ENCODE measurements at regions not wholly inside any gene's neighbourhood (a gene's known extent, or its start where the extent isn't known, plus 50 kb on each side); places are given as distances from the start of the nearest gene placed in this dataset.

DNA sequence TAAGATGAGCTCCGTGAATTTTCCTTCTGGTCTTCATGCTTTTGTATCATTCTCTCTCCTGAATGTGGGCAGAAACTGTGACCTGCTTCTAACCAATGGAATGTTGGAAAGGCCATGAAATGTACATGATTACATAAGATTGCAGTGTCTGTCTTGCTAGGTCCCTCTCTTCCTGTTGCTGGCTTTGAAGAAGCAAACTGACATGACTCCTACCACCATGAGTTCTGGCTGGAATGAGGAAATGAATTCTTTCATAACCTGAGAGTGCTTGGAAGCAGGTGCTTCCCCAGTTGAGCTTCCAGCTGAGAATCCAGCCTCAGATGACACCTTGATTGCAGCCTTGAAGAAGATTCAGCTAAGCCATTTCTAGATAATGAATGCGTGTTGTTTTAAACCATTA is 275.0 kb upstream of the MIR17HG start:
- no TSS peak for BruUV-seq (replicated peaks)
- Histone ChIP-seq H3K27me3 (ENCODE audit: insufficient read depth, low read depth) (no peaks in the 10 kb centered on the region), H3K79me2 (ENCODE audit: low read depth) (no peaks in the 10 kb centered on the region), H3K4me2 (no peak overlapping the region), H3K9me3 (ENCODE audit: insufficient read depth, low read depth) (no peaks in the 10 kb centered on the region), H4K20me1 (ENCODE audit: insufficient read depth) (no peaks in the 10 kb centered on the region), H3K36me3 (ENCODE audit: low read depth) (no peaks in the 10 kb centered on the region), H3K4me3 (no peak overlapping the region), H3K4me1 (replicated peaks; ENCODE audit: insufficient read depth) (no peaks in the 10 kb centered on the region), H3K9me2 (ENCODE audit: insufficient read depth) (no peaks in the 10 kb centered on the region), H3F3A (ENCODE audit: insufficient read depth, low read depth) (no peaks in the 10 kb centered on the region), H2AFZ (no peak overlapping the region), H3K27ac (no peak overlapping the region)
- TF ChIP-seq, protein P1, sequence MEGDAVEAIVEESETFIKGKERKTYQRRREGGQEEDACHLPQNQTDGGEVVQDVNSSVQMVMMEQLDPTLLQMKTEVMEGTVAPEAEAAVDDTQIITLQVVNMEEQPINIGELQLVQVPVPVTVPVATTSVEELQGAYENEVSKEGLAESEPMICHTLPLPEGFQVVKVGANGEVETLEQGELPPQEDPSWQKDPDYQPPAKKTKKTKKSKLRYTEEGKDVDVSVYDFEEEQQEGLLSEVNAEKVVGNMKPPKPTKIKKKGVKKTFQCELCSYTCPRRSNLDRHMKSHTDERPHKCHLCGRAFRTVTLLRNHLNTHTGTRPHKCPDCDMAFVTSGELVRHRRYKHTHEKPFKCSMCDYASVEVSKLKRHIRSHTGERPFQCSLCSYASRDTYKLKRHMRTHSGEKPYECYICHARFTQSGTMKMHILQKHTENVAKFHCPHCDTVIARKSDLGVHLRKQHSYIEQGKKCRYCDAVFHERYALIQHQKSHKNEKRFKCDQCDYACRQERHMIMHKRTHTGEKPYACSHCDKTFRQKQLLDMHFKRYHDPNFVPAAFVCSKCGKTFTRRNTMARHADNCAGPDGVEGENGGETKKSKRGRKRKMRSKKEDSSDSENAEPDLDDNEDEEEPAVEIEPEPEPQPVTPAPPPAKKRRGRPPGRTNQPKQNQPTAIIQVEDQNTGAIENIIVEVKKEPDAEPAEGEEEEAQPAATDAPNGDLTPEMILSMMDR (conservative IDR thresholded peaks at IDR 0.05), result no peak
- TF ChIP-seq EZH2 (IDR thresholded peaks at IDR 0.05; ENCODE audit: low read depth), result no peak
- no peak for DNase-seq
- POLR2A ChIA-PET (ENCODE audit: unreplicated experiment), result no interaction called here
- CTCF ChIA-PET, result no interaction called here
- intact Hi-C loops (cut with micrococcal nuclease; ENCODE audit: unreplicated experiment), result loop anchor here (10.0 kb wide), 1 partner anchor 112 kb away; no protein-coding TSS in a partner anchor

DNA sequence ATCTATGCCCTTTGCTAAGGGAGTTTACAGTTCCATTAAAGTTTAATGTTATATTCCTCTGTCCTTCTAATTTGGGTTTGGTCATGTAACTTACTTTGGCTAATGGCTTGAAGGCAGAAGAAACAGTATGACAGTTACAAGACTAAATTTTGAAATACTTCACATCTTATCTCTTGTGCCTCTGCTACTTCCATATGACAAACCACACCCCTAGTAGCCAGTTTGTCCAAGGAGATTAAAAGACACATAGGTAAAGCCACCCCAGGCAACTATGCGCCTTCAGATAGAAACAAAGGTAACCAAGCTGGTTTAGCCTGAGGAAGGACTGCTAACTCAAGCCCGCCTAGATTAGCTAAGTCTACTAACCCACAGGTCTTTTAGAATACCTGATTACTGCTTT is 273.4 kb upstream of the MIR17HG start:
- Histone ChIP-seq H2AFZ (no peak overlapping the region), H3K27ac (no peak overlapping the region), H3K27me3 (ENCODE audit: insufficient read depth, low read depth) (no peaks in the 10 kb centered on the region), H3K9me3 (ENCODE audit: insufficient read depth, low read depth) (no peaks in the 10 kb centered on the region), H3K79me2 (ENCODE audit: low read depth) (no peaks in the 10 kb centered on the region), H3K4me1 (replicated peaks; ENCODE audit: insufficient read depth) (no peaks in the 10 kb centered on the region), H3F3A (ENCODE audit: insufficient read depth, low read depth) (no peaks in the 10 kb centered on the region), H3K4me3 (no peak overlapping the region), H4K20me1 (ENCODE audit: insufficient read depth) (no peaks in the 10 kb centered on the region), H3K36me3 (ENCODE audit: low read depth) (no peaks in the 10 kb centered on the region), H3K4me2 (no peak overlapping the region), H3K9me2 (ENCODE audit: insufficient read depth) (no peaks in the 10 kb centered on the region)
- intact Hi-C loops (cut with micrococcal nuclease; ENCODE audit: unreplicated experiment), result loop anchor here (10.0 kb wide), 1 partner anchor 111 kb away; no protein-coding TSS in a partner anchor
- POLR2A ChIA-PET (ENCODE audit: unreplicated experiment), result interaction anchor here (0.6 kb wide), 1 partner anchor 1629 kb away, joined by 3 read pairs; no protein-coding TSS in a partner anchor
- CTCF ChIA-PET, result no interaction called here
- TF ChIP-seq, protein P1 (conservative IDR thresholded peaks at IDR 0.05), result no peak
- TF ChIP-seq EZH2 (IDR thresholded peaks at IDR 0.05; ENCODE audit: low read depth), result no peak
- no peak for DNase-seq
- no TSS peak for BruUV-seq (replicated peaks)

- ChIA-PET POLR2A (ENCODE audit: unreplicated experiment) (no interaction called here), CTCF (interaction anchor here (0.5 kb wide), 1 partner anchor 154 kb away, joined by 4 read pairs; no protein-coding TSS in a partner anchor)
- Histone ChIP-seq H2AFZ (no peak overlapping the region), H3K79me2 (ENCODE audit: low read depth) (no peaks in the 10 kb centered on the region), H3K9me3 (ENCODE audit: insufficient read depth, low read depth) (no peaks in the 10 kb centered on the region), H3K9me2 (ENCODE audit: insufficient read depth) (no peaks in the 10 kb centered on the region), H3K4me2 (no peak overlapping the region), H3F3A (ENCODE audit: insufficient read depth, low read depth) (no peaks in the 10 kb centered on the region), H3K4me1 (replicated peaks; ENCODE audit: insufficient read depth) (no peaks in the 10 kb centered on the region), H4K20me1 (ENCODE audit: insufficient read depth) (no peaks in the 10 kb centered on the region), H3K4me3 (no peak overlapping the region), H3K27me3 (ENCODE audit: insufficient read depth, low read depth) (no peaks in the 10 kb centered on the region), H3K27ac (no peak overlapping the region), H3K36me3 (ENCODE audit: low read depth) (no peaks in the 10 kb centered on the region)
- intact Hi-C loops (cut with micrococcal nuclease; ENCODE audit: unreplicated experiment), result loop anchor here (10.0 kb wide), 1 partner anchor 108 kb away; no protein-coding TSS in a partner anchor
- TF ChIP-seq, protein P1 (conservative IDR thresholded peaks at IDR 0.05), result no peak
- TF ChIP-seq EZH2 (IDR thresholded peaks at IDR 0.05; ENCODE audit: low read depth), result no peak
- BruUV-seq (replicated peaks), result no TSS peak
- no peak for DNase-seq
Observed at GRCh38 chr13:91076830-91077229, 270.7 kb upstream of the MIR17HG start.
